ENCODE measurements at regions not wholly inside any gene's neighbourhood (a gene's known extent, or its start where the extent isn't known, plus 50 kb on each side); places are given as distances from the start of the nearest gene placed in this dataset.

- Histone ChIP-seq H4K20me1 (ENCODE audit: insufficient read depth, low read length) (no peaks in the 10 kb centered on the region), H2BK5ac (ENCODE audit: low read depth, low read length, poor library complexity, severe bottlenecking) (peak overlapping the region; percentile 87), H2AK5ac (ENCODE audit: low read depth, low read length) (peak overlapping the region; percentile 20), H2AFZ (replicated peaks; ENCODE audit: low read length, poor library complexity) (peak overlapping the region; percentile 46), H3K4me3 (ENCODE audit: insufficient read depth, low read depth, low read length) (no peak overlapping the region), H3K4ac (ENCODE audit: low read depth, low read length) (peak overlapping the region; percentile 96), H2BK15ac (ENCODE audit: low read depth, low read length) (peak overlapping the region; percentile 97; the same call in 1 of the 3 replicates), H3K9me3 (ENCODE audit: control insufficient read depth, insufficient read depth, low read length) (no peaks in the 10 kb centered on the region), H2BK120ac (ENCODE audit: low read depth, low read length) (peak overlapping the region; percentile 90), H4K5ac (ENCODE audit: low read depth, low read length) (peak overlapping the region; percentile 64; the same call in 1 of the 2 replicates), H3K79me1 (ENCODE audit: low read depth in 1 of 2, low read length in 2 of 2) (peaks cover 0 to 23% of the 10 kb centered on the region in 2 experiments; a peak in 2 of 4 replicates), H3K36me3 (ENCODE audit: control insufficient read depth, insufficient read depth, low read length) (no peaks in the 10 kb centered on the region), H3K4me2 (ENCODE audit: low read depth, low read length) (no peak overlapping the region), H3K27me3 (ENCODE audit: control insufficient read depth, insufficient read depth, low read length) (no peaks in the 10 kb centered on the region; the same call in 1 of the 2 replicates), H3K9ac (ENCODE audit: low read depth, low read length) (no peak overlapping the region), H3K27ac (ENCODE audit: insufficient read depth, low read length) (no peak overlapping the region), H2BK20ac (ENCODE audit: low read depth, low read length) (peak overlapping the region; percentile 82), H3K23ac (ENCODE audit: low read depth, low read length) (peak overlapping the region; percentile 90; the same call in 1 of the 2 replicates), H3K18ac (ENCODE audit: low read depth, low read length) (peak overlapping the region; percentile 75; the same call in 1 of the 2 replicates), H4K91ac (ENCODE audit: insufficient read depth, low read depth, low read length) (peak overlapping the region; percentile 69; the same call in 1 of the 2 replicates), H3K9me1 (ENCODE audit: insufficient read depth, low read length) (peaks cover 6% of the 10 kb centered on the region), H3K4me1 (ENCODE audit: control insufficient read depth, insufficient read depth, low read length) (peaks cover 8% of the 10 kb centered on the region), H3K56ac (ENCODE audit: extremely low read depth, insufficient read depth, low read length) (peak overlapping the region; percentile 17; the same call in 1 of the 2 replicates), H2AK9ac (replicated peaks; ENCODE audit: low read depth, low read length, poor library complexity) (no peak overlapping the region), H4K8ac (ENCODE audit: low read depth in 2 of 2, low read length in 2 of 2) (peak overlapping the region; percentile 50 to 84; a peak in 3 of 4 replicates), H3K14ac (replicated peaks; ENCODE audit: low read depth, low read length) (peak overlapping the region; percentile 90)
- ATAC-seq (ENCODE audit: low read depth) (no peak), DNase-seq (no peak)
- in situ Hi-C loops (cut with MboI; ENCODE audit: low sequenced_read_pairs), result no loop called here
- dilution Hi-C loops (cut with HindIII; ENCODE audit: low sequenced_read_pairs, unreplicated experiment), result no loop called here
- POLR2A ChIA-PET (ENCODE audit: unreplicated experiment), result no interaction called here
- TF ChIP-seq FOS (IDR thresholded peaks at IDR 0.05; ENCODE audit: low read depth, low read length) (no peak), MXI1 (IDR thresholded peaks at IDR 0.05; ENCODE audit: borderline replicate concordance, low read depth, low read length) (no peak), RFX5 (IDR thresholded peaks at IDR 0.05; ENCODE audit: low read depth, low read length) (no peak), BHLHE40 (IDR thresholded peaks at IDR 0.05; ENCODE audit: low read depth, low read length) (no peak), CHD1 (IDR thresholded peaks at IDR 0.05; ENCODE audit: low read depth, low read length) (no peak), RAD21 (IDR thresholded peaks at IDR 0.05; ENCODE audit: low read length) (no peak), CTCF (conservative IDR thresholded peaks at IDR 0.05; ENCODE audit: low read depth, low read length) (no peak)
- no TSS peak for BruUV-seq (replicated peaks)
- no CpG with 5 or more reads among the region's 2 CpGs for WGBS, 2 experiments (ENCODE audit: extremely low coverage in 2 of 2, insufficient read length in 1 of 2)
- intact Hi-C loops (cut with micrococcal nuclease), result no loop called here
- CTCF ChIA-PET, result interaction anchor here (0.6 kb wide), 1 partner anchor 100 kb away, joined by 3 read pairs; no protein-coding TSS in a partner anchor
Observed at GRCh38 chrX:65602221-65602560, 65.3 kb upstream of the MSN start.
